Fibroblast of mammary gland (primary cell): ENCODE measurements at regions not wholly inside any gene's neighbourhood (a gene's known extent, or its start where the extent isn't known, plus 50 kb on each side); places are given as distances from the start of the nearest gene placed in this dataset.

Experiments
- DNase-seq: peaks from one replicate; pipeline ENCODE4 v3.0.0-alpha.2; 2010; ENCODE audit warnings: low read depth
- H3K4me3 ChIP-seq: 2 replicates; pipeline ENCODE4 v1.5.1; 2011; ENCODE audit warnings: low read depth, mild to moderate bottlenecking, low read length, moderate library complexity; ENCODE audit not compliant: control insufficient read depth
- CTCF ChIP-seq: conservative IDR thresholded peaks from 2 replicates; pipeline ENCODE4 v1.5.1; 2011; ENCODE audit warnings: low read depth, low read length, inconsistent platforms; ENCODE audit not compliant: control insufficient read depth, insufficient read depth

GRCh38 chr2:128422571-128422970 lies 103.9 kb upstream of the HS6ST1 start:
- no peak overlapping the region for H3K4me3 ChIP-seq
- peak; percentile 97 for DNase-seq

DNA sequence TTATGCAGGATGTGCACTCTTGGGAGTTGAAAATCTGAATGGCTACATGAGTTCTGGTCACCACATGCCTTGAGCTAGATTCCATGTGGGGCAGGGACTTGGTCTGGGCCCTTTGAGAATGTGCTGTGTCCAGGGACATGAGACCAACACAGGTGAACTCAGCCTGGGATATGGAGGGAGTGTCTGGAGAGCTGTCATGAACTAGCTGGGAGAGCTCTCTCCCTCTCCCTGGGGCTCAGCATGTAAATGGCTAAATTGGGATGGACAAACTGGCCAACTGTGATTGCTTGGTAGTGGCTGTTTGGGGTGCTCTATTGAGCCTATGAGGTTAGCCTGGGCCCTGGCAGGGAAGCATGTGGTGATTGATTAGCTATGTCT lies 105.1 kb upstream of the HS6ST1 start:
- DNase-seq, result no peak
- no peak for TF ChIP-seq CTCF
- no peak overlapping the region for H3K4me3 ChIP-seq

More at GRCh38 chr2:128422571-128422970, 103.9 kb upstream of the HS6ST1 start:
- TF ChIP-seq CTCF, result no peak

GRCh38 chr2:128424406-128425171 lies 105.9 kb upstream of the HS6ST1 start:
- no peak overlapping the region for H3K4me3 ChIP-seq
- TF ChIP-seq CTCF, result no peak
- no peak for DNase-seq

GRCh38 chr2:128425216-128425615 lies 106.5 kb upstream of the HS6ST1 start:
- TF ChIP-seq CTCF, result no peak
- DNase-seq, result no peak
- no peak overlapping the region for H3K4me3 ChIP-seq

GRCh38 chr2:128425731-128426620 lies 107.3 kb upstream of the HS6ST1 start:
- no peak for DNase-seq
- TF ChIP-seq CTCF, result no peak
- H3K4me3 ChIP-seq, result no peak overlapping the region

GRCh38 chr2:128427413-128427755 lies 108.7 kb upstream of the HS6ST1 start:
- TF ChIP-seq CTCF, result no peak
- no peak overlapping the region for H3K4me3 ChIP-seq
- no peak for DNase-seq
